Osteocyte (in vitro differentiated cells): ENCODE measurements at regions not wholly inside any gene's neighbourhood (a gene's known extent, or its start where the extent isn't known, plus 50 kb on each side); places are given as distances from the start of the nearest gene placed in this dataset.

Source experiments
- DNase-seq: peaks from one replicate; pipeline ENCODE4 v3.0.0; 2021; ENCODE audit warnings: mixed read lengths; ENCODE audit not compliant: unreplicated experiment; ENCODE audit errors: extremely low spot score
- H3K27ac Mint-ChIP-seq: one replicate; pipeline ENCODE4 v1.8.0; 2021; ENCODE audit warnings: mild to moderate bottlenecking, mixed read lengths; ENCODE audit not compliant: unreplicated experiment
- H3K27me3 Mint-ChIP-seq: one replicate; pipeline ENCODE4 v1.8.0; 2021; ENCODE audit warnings: mixed read lengths; ENCODE audit not compliant: unreplicated experiment
- H3K36me3 Mint-ChIP-seq: one replicate; pipeline ENCODE4 v1.8.0; 2021; ENCODE audit warnings: mixed read lengths; ENCODE audit not compliant: unreplicated experiment
- H3K4me1 Mint-ChIP-seq: one replicate; pipeline ENCODE4 v1.8.0; 2021; ENCODE audit warnings: mixed read lengths; ENCODE audit not compliant: unreplicated experiment
- H3K4me3 Mint-ChIP-seq: one replicate; pipeline ENCODE4 v1.8.0; 2021; ENCODE audit warnings: mild to moderate bottlenecking, moderate library complexity, mixed read lengths; ENCODE audit not compliant: unreplicated experiment
- H3K9me3 Mint-ChIP-seq: one replicate; pipeline ENCODE4 v1.8.0; 2021; ENCODE audit warnings: mixed read lengths; ENCODE audit not compliant: unreplicated experiment
- CTCF ChIP-seq: fragments of 200-600 bp; sonication (generic); IDR thresholded peaks from 2 replicates; pipeline ENCODE4 v1.5.0; 2021; ENCODE audit warnings: antibody characterized with exemption, mild to moderate bottlenecking, moderate library complexity

- Mint-ChIP-seq H3K27ac (peak overlapping the region; percentile 86), H3K4me1 (peaks cover 69% of the 10 kb centered on the region), H3K9me3 (no peaks in the 10 kb centered on the region), H3K36me3 (peaks cover 3% of the 10 kb centered on the region), H3K27me3 (no peaks in the 10 kb centered on the region), H3K4me3 (no peak overlapping the region)
- no peak for DNase-seq
- TF ChIP-seq CTCF: no peak
These were observed 564.3 kb downstream of the MN1 start for GRCh38 chr22:27237080-27237741.

DNA sequence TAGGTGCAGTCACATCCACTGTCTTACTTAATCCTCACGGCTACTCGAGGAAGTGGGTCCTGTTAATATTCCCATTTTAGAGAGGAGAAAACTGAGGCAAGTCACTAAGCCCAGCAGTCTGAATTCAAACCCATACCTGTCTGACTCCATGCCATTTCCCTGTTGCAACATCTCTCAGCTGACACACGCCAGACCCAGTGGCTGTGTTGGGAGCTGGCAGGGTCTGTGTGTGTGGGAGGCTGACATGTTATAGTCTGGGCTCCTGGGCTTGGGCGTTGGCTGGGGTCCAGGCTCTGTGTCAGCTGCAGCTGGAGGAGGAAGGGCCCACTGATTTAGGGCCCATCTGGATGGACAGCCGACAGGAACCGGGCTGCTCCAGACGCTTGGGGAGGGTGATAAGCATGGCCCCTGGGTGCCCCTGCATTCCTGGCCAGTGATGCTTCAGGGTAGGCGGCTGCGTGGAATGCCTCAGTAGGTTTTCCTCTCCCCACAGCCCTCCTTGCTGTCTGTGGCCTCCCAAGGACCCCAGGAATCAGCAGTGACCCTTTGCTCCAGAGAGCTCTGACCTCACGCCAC is 562.5 kb downstream of the MN1 start:
- Mint-ChIP-seq H3K9me3 (no peaks in the 10 kb centered on the region), H3K36me3 (peaks cover 3% of the 10 kb centered on the region), H3K27ac (peak overlapping the region; percentile 88), H3K4me1 (peaks cover 73% of the 10 kb centered on the region), H3K4me3 (no peak overlapping the region), H3K27me3 (no peaks in the 10 kb centered on the region)
- peak; percentile 94 for DNase-seq
- TF ChIP-seq CTCF: no peak

- Mint-ChIP-seq H3K4me3 (no peak overlapping the region), H3K9me3 (no peaks in the 10 kb centered on the region), H3K4me1 (peaks cover 73% of the 10 kb centered on the region), H3K36me3 (peaks cover 3% of the 10 kb centered on the region), H3K27ac (peak overlapping the region; percentile 88), H3K27me3 (no peaks in the 10 kb centered on the region)
- DNase-seq: no peak
- TF ChIP-seq CTCF: no peak
These were observed 562.0 kb downstream of the MN1 start for GRCh38 chr22:27239520-27239919.

- Mint-ChIP-seq H3K27ac (peak overlapping the region; percentile 88), H3K27me3 (no peaks in the 10 kb centered on the region), H3K9me3 (no peaks in the 10 kb centered on the region), H3K36me3 (no peaks in the 10 kb centered on the region), H3K4me1 (peaks cover 71% of the 10 kb centered on the region), H3K4me3 (no peak overlapping the region)
- DNase-seq: no peak
- TF ChIP-seq CTCF: no peak
These were observed 561.1 kb downstream of the MN1 start for GRCh38 chr22:27240298-27241075.
